GM20431 (cell line): ENCODE measurements at regions not wholly inside any gene's neighbourhood (a gene's known extent, or its start where the extent isn't known, plus 50 kb on each side); places are given as distances from the start of the nearest gene placed in this dataset.

ENCODE experiments used
- in situ Hi-C: fragments of 300-500 bp; cut with MseI, MboI; formaldehyde crosslinking; loops from one replicate; pipeline ENCODE4 v1.15.0; 2020; ENCODE audit warnings: low sequenced_read_pairs; ENCODE audit not compliant: unreplicated experiment

DNA sequence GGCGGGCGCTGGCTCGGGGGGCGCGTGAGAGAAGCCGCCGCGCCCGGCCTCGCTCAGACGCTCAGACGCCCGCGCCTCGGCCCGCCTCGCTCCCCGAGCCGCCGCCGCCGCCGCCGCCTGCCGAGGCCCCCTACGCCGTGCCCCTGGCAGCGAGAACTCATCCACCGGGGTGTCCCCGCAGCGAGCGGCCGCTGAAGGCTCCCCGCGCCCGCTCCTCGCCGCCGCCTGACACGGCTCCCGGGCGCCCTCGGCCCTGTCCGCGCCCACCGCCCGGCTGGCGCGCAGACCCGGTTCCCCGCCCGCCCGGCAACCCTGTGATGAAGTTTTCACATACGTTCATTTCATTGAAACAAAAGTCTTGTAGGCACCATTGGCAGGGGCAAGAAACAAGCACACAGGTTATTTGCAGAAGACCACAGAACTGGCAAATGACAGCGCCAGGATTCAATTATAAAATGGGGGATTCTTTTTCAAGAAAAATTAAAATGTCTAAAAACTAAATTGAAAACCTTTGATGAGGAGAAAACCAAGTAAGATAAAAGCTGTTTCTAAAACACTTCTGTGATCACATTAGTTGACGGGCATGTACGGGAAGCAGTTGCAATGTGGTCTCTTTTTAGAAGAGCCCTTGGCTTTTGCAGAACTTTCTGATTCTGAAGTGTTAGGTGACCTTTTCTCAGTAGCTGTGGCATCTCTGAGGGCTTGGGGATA is 50.5 kb upstream of the TUBA3D start:
- in situ Hi-C loops, result no loop called here

DNA sequence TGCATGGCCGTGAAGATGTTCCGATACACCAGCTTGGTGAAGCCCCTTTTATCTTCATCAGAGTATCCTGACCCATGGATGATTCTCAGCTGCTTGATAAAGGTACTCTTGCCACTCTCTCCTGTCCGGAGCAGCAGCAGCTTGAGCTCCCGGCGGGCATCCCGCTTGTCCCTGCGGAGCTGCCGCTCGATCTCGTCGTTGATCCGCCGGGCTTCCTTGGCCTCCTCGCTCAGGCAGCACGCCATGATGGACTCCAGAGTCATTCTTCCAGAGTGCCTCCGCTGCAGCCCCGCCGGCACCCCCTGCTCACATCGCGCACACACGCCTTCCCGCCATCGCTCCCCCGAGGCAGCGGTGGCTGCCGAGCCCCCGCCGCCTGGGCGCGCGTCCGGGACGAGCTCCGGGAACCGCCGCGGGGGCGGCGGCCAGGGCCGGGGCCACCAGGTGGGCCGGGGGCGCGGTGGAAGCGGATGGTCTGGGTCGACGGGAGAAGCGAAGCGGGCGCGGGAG is 51.3 kb upstream of the TUBA3D start:
- in situ Hi-C loops, result loop anchor here (25.0 kb wide), 1 partner anchor 238 kb away; no protein-coding TSS in a partner anchor

DNA sequence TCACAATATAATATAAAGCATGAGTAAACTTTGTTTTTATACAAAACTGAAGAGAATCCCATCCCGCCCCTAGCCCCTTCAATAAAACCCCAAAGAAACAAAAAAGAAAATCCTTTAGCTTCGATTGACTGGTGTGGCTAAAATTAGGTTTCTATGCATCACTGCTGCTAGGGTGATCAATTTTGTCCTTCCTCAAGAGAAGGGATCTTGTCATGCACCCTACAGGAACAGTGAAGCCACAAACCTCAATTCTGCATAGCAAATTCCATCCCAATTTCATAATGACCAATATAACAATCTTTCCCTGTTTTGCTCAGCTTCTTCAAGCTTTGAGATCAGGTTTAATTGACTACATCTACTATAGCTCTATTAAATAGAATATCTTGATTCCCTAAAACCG is 55.2 kb upstream of the TUBA3D start:
- in situ Hi-C loops, result loop anchor here (25.0 kb wide), 1 partner anchor 242 kb away; no protein-coding TSS in a partner anchor

DNA sequence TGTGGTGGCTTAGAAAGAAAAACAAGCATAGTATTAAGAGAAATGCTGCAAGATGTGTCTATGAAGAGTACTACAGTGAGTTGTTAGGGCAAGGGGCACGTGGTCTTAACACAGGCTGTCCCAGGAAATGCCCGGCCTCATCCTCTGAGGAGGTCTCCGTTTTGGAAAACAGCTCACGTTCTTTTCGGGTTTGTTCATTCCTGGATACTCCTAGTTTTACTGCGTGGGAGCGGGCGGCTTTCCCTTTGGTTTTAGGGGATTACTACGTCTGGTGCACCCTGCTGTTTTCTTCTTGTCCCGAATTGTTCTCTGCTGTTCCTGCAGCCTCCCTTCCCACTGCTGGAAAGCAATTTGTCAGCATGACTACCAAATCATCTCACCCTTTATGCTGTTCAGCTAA is 55.5 kb upstream of the RAB6D start:
- in situ Hi-C loops, result loop anchor here (25.0 kb wide), 1 partner anchor 243 kb away; no protein-coding TSS in a partner anchor

DNA sequence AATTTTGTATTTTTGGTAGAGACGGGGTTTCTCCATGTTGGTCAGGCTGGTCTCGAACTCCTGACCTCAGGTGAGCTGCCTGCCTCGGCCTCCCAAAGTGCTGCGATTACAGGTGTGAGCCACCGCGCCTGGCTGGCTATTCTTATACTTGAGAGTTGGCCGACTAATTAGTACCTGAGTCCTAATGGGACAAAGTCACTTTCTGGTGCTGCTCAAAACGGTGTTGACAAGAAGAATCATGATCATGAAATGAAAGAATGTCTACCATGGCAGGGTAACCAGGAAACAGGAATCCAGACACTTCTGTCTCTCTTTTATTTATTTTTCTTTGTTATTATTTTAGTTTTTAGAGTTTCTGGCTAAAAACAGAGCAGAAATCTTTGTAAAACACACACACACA is 54.7 kb upstream of the RAB6D start:
- in situ Hi-C loops, result loop anchor here (25.0 kb wide), 1 partner anchor 244 kb away; no protein-coding TSS in a partner anchor

DNA sequence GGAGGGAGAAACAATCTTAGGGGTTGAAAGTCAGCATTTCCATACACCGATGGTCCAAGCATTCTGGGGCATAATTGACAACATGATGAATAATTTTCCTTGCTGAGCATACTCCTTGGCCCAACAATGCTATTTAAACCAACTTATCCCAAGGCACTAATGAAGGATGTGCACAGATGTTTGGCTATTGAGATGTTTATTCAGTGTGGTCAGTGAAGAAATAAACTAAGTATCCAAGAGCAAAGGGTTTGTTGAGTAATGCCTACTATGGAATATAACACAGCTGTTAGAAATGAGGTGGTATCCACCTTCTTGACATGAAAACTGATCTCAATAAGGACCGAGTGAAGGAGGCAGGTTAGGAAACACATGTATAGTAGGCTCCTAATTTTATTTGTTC is 53.9 kb upstream of the RAB6D start:
- in situ Hi-C loops, result loop anchor here (25.0 kb wide), 1 partner anchor 244 kb away; no protein-coding TSS in a partner anchor

DNA sequence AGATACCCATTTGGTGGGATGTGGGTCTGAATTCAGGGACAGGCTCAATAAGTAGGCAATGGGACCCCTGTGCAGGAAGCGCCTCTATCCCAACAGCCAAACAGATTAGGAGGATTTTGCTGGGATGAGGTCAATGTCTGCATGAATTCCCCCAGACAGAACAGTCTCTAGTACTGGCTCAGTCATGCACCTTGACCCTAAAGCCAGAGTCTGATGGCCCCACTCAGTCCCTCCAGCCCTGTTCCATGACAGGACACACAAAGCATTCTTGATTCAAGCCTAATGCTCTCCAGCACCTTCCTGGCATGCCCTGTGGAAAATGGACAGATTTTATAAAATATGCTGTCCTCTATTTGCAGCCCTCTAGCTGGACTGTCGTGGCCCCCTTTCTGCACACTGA is 49.8 kb upstream of the RAB6D start:
- in situ Hi-C loops, result loop anchor here (25.0 kb wide), 1 partner anchor 249 kb away; no protein-coding TSS in a partner anchor
